A549 (cell line): ENCODE measurements at regions not wholly inside any gene's neighbourhood (a gene's known extent, or its start where the extent isn't known, plus 50 kb on each side); places are given as distances from the start of the nearest gene placed in this dataset.

Experiments
- ATAC-seq, 2 experiments: fragments of 200-7000 bp in 1 of 2; fragments of >200 bp in 1 of 2; cut with Nextera tagmentation in 1 of 2; cut with Tn5 transposase in 1 of 2; 3 replicates each; pipeline versions ENCODE4 v1.8.0 to v1.9.1; 2018 to 2020; ENCODE audit warnings: mild to moderate bottlenecking in 1 of 2, moderate library complexity in 1 of 2
- CTCF ChIA-PET: fragments of 300-600 bp; sonication (Branson Sonifier 250); formaldehyde crosslinking; extraction: SDS; loops from one replicate; lab custom pipeline; 2021; ENCODE audit warnings: antibody characterized with exemption, inconsistent platforms; lab: Yijun Ruan, JAX
- POLR2A ChIA-PET: fragments of 350-600 bp; formaldehyde crosslinking; extraction: SDS; loops from one replicate; lab custom pipeline; 2021; ENCODE audit warnings: antibody characterized with exemption, inconsistent platforms; lab: Yijun Ruan, JAX
- DNase-seq, 2 experiments: peaks; one replicate each; pipeline versions ENCODE4 v3.0.0 to v3.0.0-alpha.2; 2011 to 2016; ENCODE audit warnings: low read depth in 1 of 2, low spot score in 1 of 2
- FAIRE-seq: peaks from 2 replicates; lab custom pipeline; 2011; peaks lifted over from hg19 to GRCh38; lab: Jason Lieb, UNC
- H3K27ac ChIP-seq, 2 experiments: fragments of >200 bp; sonication (Bioruptor Twin); formaldehyde crosslinking; 3 replicates each; pipeline ENCODE4 v1.5.1; 2016 to 2017
- H3K4me1 ChIP-seq: fragments of >200 bp; sonication (Bioruptor Twin); formaldehyde crosslinking; 3 replicates; pipeline ENCODE4 v1.6.1; 2016
- H3K4me2 ChIP-seq: fragments of >200 bp; sonication (Bioruptor Twin); formaldehyde crosslinking; 3 replicates; pipeline ENCODE4 v1.6.1; 2016
- H3K4me3 ChIP-seq: fragments of >200 bp; sonication (Bioruptor Twin); formaldehyde crosslinking; 3 replicates; pipeline ENCODE4 v1.5.1; 2016
- H3K9me3 ChIP-seq: fragments of >200 bp; sonication (Bioruptor Twin); formaldehyde crosslinking; 3 replicates; pipeline ENCODE4 v1.6.1; 2016
- CHD2 ChIP-seq: fragments of 150-350 bp; IDR thresholded peaks from 2 replicates; pipeline ENCODE4 v1.6.1; 2014; ENCODE audit warnings: low read length; ENCODE audit not compliant: partially characterized antibody
- EHMT2 ChIP-seq: fragments of 200-600 bp; sonication (generic); IDR thresholded peaks from 2 replicates; pipeline ENCODE4 v1.6.1; 2016; ENCODE audit warnings: antibody characterized with exemption, low read depth, mild to moderate bottlenecking, moderate library complexity
- ESRRA ChIP-seq: fragments of 150-350 bp; IDR thresholded peaks from 2 replicates; pipeline ENCODE4 v1.6.1; 2014; ENCODE audit warnings: mild to moderate bottlenecking, low read length, borderline replicate concordance
- FOSL2 ChIP-seq, 2 experiments: fragments of 450-650 bp in 1 of 2; fragments of >200 bp in 1 of 2; sonication (Bioruptor Twin) in 1 of 2; formaldehyde crosslinking; IDR thresholded peaks; 2 replicates each; pipeline versions ENCODE4 v1.5.0 to v1.6.1; 2016 to 2020; ENCODE audit warnings: mild to moderate bottlenecking in 1 of 2, moderate library complexity in 1 of 2
- HEYL ChIP-seq: fragments of 250-450 bp; sonication (Bioruptor Pico); IDR thresholded peaks from 2 replicates; pipeline ENCODE4 v1.8.0; 2021; ENCODE audit warnings: mild to moderate bottlenecking, moderate library complexity
- HOXB5 ChIP-seq: fragments of 250-450 bp; sonication (Bioruptor Pico); IDR thresholded peaks from 2 replicates; pipeline ENCODE4 v1.5.0; 2020; ENCODE audit warnings: mild to moderate bottlenecking, moderate library complexity
- MAFK ChIP-seq: fragments of 450-650 bp; IDR thresholded peaks from 2 replicates; pipeline ENCODE4 v1.6.1; 2014; ENCODE audit not compliant: partially characterized antibody
- MAX ChIP-seq: IDR thresholded peaks from 2 replicates; pipeline ENCODE4 v1.6.1; 2012
- POLR2AphosphoS2 ChIP-seq: conservative IDR thresholded peaks from 2 replicates; pipeline ENCODE4 v1.6.1; 2012; ENCODE audit warnings: low read length, improper control_type of control experiment, inconsistent platforms
- RNF2 ChIP-seq: fragments of 200-600 bp; sonication (generic); IDR thresholded peaks from 2 replicates; pipeline ENCODE4 v1.6.1; 2016; ENCODE audit warnings: low read depth, mild to moderate bottlenecking, antibody characterized with exemption, moderate library complexity, borderline replicate concordance
- SREBF2 ChIP-seq: fragments of 450-650 bp; IDR thresholded peaks from 2 replicates; pipeline ENCODE4 v1.6.1; 2014; ENCODE audit warnings: mild to moderate bottlenecking, moderate library complexity
- TFCP2L1 ChIP-seq: fragments of 250-450 bp; sonication (Bioruptor Pico); IDR thresholded peaks from 2 replicates; pipeline ENCODE4 v1.5.0; 2021; ENCODE audit warnings: mild to moderate bottlenecking
- ZSCAN20 ChIP-seq: fragments of 250-450 bp; sonication (Bioruptor Pico); IDR thresholded peaks from 2 replicates; pipeline ENCODE4 v1.8.0; 2022; ENCODE audit warnings: mild to moderate bottlenecking, moderate library complexity
- WGBS: methylation state at CpG from one replicate; pipeline ENCODE4 v1.1.6; 2017; ENCODE audit errors: missing lambda C conversion rate; 5-methylcytosine and 5-hydroxymethylcytosine counted together
- TF ChIP-seq, protein P1 (sequence below): fragments of 250-450 bp; sonication (Bioruptor Pico); IDR thresholded peaks from 2 replicates; pipeline ENCODE4 v1.5.0; 2021; ENCODE audit warnings: mild to moderate bottlenecking, moderate library complexity, borderline replicate concordance
- TF ChIP-seq, protein P2 (sequence below): fragments of 450-650 bp; IDR thresholded peaks from 2 replicates; pipeline ENCODE4 v1.6.1; 2014; ENCODE audit warnings: antibody characterized with exemption

- no peak overlapping the region for H3K4me3 ChIP-seq
- H3K4me1 ChIP-seq = no peaks in the 10 kb centered on the region
- DNase-seq (no peak), ATAC-seq (no peak), FAIRE-seq (no peak)
- H3K27ac ChIP-seq = no peak overlapping the region
- TF ChIP-seq EHMT2 = no peak
- TF ChIP-seq, protein P1, sequence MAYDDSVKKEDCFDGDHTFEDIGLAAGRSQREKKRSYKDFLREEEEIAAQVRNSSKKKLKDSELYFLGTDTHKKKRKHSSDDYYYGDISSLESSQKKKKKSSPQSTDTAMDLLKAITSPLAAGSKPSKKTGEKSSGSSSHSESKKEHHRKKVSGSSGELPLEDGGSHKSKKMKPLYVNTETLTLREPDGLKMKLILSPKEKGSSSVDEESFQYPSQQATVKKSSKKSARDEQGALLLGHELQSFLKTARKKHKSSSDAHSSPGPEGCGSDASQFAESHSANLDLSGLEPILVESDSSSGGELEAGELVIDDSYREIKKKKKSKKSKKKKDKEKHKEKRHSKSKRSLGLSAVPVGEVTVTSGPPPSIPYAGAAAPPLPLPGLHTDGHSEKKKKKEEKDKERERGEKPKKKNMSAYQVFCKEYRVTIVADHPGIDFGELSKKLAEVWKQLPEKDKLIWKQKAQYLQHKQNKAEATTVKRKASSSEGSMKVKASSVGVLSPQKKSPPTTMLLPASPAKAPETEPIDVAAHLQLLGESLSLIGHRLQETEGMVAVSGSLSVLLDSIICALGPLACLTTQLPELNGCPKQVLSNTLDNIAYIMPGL (CRISPR knock-in tag) = no peak
- TF ChIP-seq HOXB5 (CRISPR knock-in tag) = no peak
- no peak for TF ChIP-seq TFCP2L1 (CRISPR knock-in tag)
- TF ChIP-seq ESRRA = no peak
- no peak for TF ChIP-seq SREBF2
- no peak for TF ChIP-seq MAX
- TF ChIP-seq, protein P2, sequence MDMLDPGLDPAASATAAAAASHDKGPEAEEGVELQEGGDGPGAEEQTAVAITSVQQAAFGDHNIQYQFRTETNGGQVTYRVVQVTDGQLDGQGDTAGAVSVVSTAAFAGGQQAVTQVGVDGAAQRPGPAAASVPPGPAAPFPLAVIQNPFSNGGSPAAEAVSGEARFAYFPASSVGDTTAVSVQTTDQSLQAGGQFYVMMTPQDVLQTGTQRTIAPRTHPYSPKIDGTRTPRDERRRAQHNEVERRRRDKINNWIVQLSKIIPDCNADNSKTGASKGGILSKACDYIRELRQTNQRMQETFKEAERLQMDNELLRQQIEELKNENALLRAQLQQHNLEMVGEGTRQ = no peak
- TF ChIP-seq HEYL (CRISPR knock-in tag) = no peak
- no peak for TF ChIP-seq FOSL2 (IDR thresholded peaks at IDR 0.05)
- TF ChIP-seq FOSL2 (CRISPR knock-in tag; IDR thresholded peaks at IDR 0.05) = no peak
- no peak for TF ChIP-seq CHD2
- TF ChIP-seq MAFK = no peak
- 72% methylated on average over 7 of the region's 7 CpGs for WGBS
- no peak overlapping the region for H3K4me2 ChIP-seq
- no peaks in the 10 kb centered on the region for H3K9me3 ChIP-seq
- CTCF ChIA-PET = no interaction called here
- POLR2A ChIA-PET = interaction anchor here (0.6 kb wide), 1 partner anchor 251 kb away, joined by 3 read pairs; no protein-coding TSS in a partner anchor
Observed at GRCh38 chr17:30588798-30589247, 111.6 kb downstream of the GOSR1 start.

- ChIA-PET POLR2A (interaction anchor here (1.8 kb wide), 1 partner anchor 13 kb away, joined by 5 read pairs; no protein-coding TSS in a partner anchor), CTCF (interaction anchor here (0.7 to 2.3 kb wide), 2 partner anchors 13 to 339 kb away, joined by 3 to 6 read pairs; no protein-coding TSS in a partner anchor)
- Histone ChIP-seq H3K9me3 (no peaks in the 10 kb centered on the region), H3K27ac (no peak overlapping the region), H3K4me3 (no peak overlapping the region), H3K4me1 (no peaks in the 10 kb centered on the region), H3K4me2 (no peak overlapping the region)
- TF ChIP-seq FOSL2 (IDR thresholded peaks at IDR 0.05) (no peak), FOSL2 (CRISPR knock-in tag; IDR thresholded peaks at IDR 0.05) (peak; percentile 27; the same call in 1 of the 2 replicates), TFCP2L1 (CRISPR knock-in tag) (no peak), RNF2 (no peak)
- FAIRE-seq (no peak), ATAC-seq (no peak), DNase-seq (peak in 1 of 2 experiments; percentile 34)
- 92% methylated on average over 5 of the region's 5 CpGs for WGBS
Observed at GRCh38 chr17:30586818-30587595, 109.8 kb downstream of the GOSR1 start.

- DNase-seq (no peak), FAIRE-seq (no peak), ATAC-seq (peak in 1 of 2 experiments; percentile 34; a peak in 2 of 6 replicates)
- CTCF ChIA-PET = no interaction called here
- Histone ChIP-seq H3K27ac (no peak overlapping the region), H3K4me2 (no peak overlapping the region), H3K4me1 (no peaks in the 10 kb centered on the region), H3K9me3 (no peaks in the 10 kb centered on the region), H3K4me3 (no peak overlapping the region)
- 71% methylated on average over 5 of the region's 5 CpGs for WGBS
- POLR2A ChIA-PET = no interaction called here
- TF ChIP-seq ZSCAN20 (CRISPR knock-in tag) (no peak), POLR2AphosphoS2 (no peak)
- TF ChIP-seq, protein P1 (CRISPR knock-in tag) = no peak
Observed at GRCh38 chr17:30584810-30585209, 107.6 kb downstream of the GOSR1 start.
